ENCODE measurements at regions not wholly inside any gene's neighbourhood (a gene's known extent, or its start where the extent isn't known, plus 50 kb on each side); places are given as distances from the start of the nearest gene placed in this dataset.
"Not testable (repeated sequence)": the region's sequence is repeated elsewhere in the genome, so short reads cannot be mapped to it uniquely, and the experiment has no call there.

GRCh38 chr14:59018978-59019377 is 169.5 kb upstream of the DAAM1 start:
- intact Hi-C loops (cut with DNase I) = no loop called here

GRCh38 chr14:59020382-59020781 is 168.1 kb upstream of the DAAM1 start:
- intact Hi-C loops (cut with DNase I) = no loop called here
- H3K27me3 ChIP-seq = no peaks in the 10 kb centered on the region
- no peaks in the 10 kb centered on the region for H3K4me1 ChIP-seq
- H3K27ac ChIP-seq = no peak overlapping the region
- ATAC-seq = no peak
- peak in 2 of 4 donors; percentile 21 to 35 for DNase-seq
- no peaks in the 10 kb centered on the region for H3K9me3 ChIP-seq
- TF ChIP-seq POLR2A (IDR thresholded peaks at IDR 0.05) = no peak
- TF ChIP-seq CTCF (IDR thresholded peaks at IDR 0.05) = peak in 6 of 7 experiments; percentile 19 to 39 (median 24)
- WGBS, 2 donors = 62 to 67% methylated on average over 1 of the region's 1 CpG
- no peaks in the 10 kb centered on the region for H3K36me3 ChIP-seq (replicated peaks in 1 of 2; ENCODE audit: insufficient read depth in 1 of 2, low read depth in 2 of 2)
- no peak overlapping the region for H3K4me3 ChIP-seq

More at GRCh38 chr14:59018978-59019377, 169.5 kb upstream of the DAAM1 start:
- no peaks in the 10 kb centered on the region for H3K36me3 ChIP-seq (replicated peaks in 1 of 2; ENCODE audit: insufficient read depth in 1 of 2, low read depth in 2 of 2)
- no peak for TF ChIP-seq CTCF (IDR thresholded peaks at IDR 0.05)
- DNase-seq (no peak), ATAC-seq (no peak)
- H3K27me3 ChIP-seq = no peaks in the 10 kb centered on the region
- no peaks in the 10 kb centered on the region for H3K4me1 ChIP-seq
- no peak overlapping the region for H3K4me3 ChIP-seq
- H3K27ac ChIP-seq = no peak overlapping the region
- H3K9me3 ChIP-seq = no peaks in the 10 kb centered on the region
- WGBS, 2 donors = 52 to 72% methylated on average over 2 to 3 of the region's 3 CpGs

GRCh38 chr14:59022144-59022543 is 166.3 kb upstream of the DAAM1 start:
- no peaks in the 10 kb centered on the region for H3K27me3 ChIP-seq
- no peaks in the 10 kb centered on the region for H3K4me1 ChIP-seq
- no peaks in the 10 kb centered on the region for H3K9me3 ChIP-seq
- H3K4me3 ChIP-seq = no peak overlapping the region
- ATAC-seq (no peak), DNase-seq (no peak)
- no peak overlapping the region for H3K27ac ChIP-seq
- TF ChIP-seq POLR2A (IDR thresholded peaks at IDR 0.05) (no peak), CTCF (IDR thresholded peaks at IDR 0.05) (no peak)
- no peaks in the 10 kb centered on the region for H3K36me3 ChIP-seq (replicated peaks in 1 of 2; ENCODE audit: insufficient read depth in 1 of 2, low read depth in 2 of 2)
- intact Hi-C loops (cut with DNase I) = no loop called here
- 46 to 47% methylated on average over 4 of the region's 4 CpGs for WGBS, 2 donors

GRCh38 chr14:59026081-59026480 is 162.4 kb upstream of the DAAM1 start:
- Histone ChIP-seq H3K36me3 (replicated peaks in 1 of 2; ENCODE audit: insufficient read depth in 1 of 2, low read depth in 2 of 2) (no peaks in the 10 kb centered on the region), H3K4me1 (no peaks in the 10 kb centered on the region), H3K9me3 (no peaks in the 10 kb centered on the region), H3K27me3 (no peaks in the 10 kb centered on the region), H3K27ac (no peak overlapping the region), H3K4me3 (no peak overlapping the region)
- TF ChIP-seq POLR2A (IDR thresholded peaks at IDR 0.05) (no peak), CTCF (IDR thresholded peaks at IDR 0.05) (no peak)
- intact Hi-C loops (cut with DNase I) = no loop called here
- WGBS, 2 donors = 75 to 79% methylated on average over 2 of the region's 2 CpGs
- ATAC-seq (no peak), DNase-seq (no peak)

GRCh38 chr14:59026640-59027039 is 161.8 kb upstream of the DAAM1 start:
- H3K4me3 ChIP-seq; H3K9me3 ChIP-seq; H3K27me3 ChIP-seq; ATAC-seq; H3K36me3 ChIP-seq (replicated peaks in 1 of 2; ENCODE audit: insufficient read depth in 1 of 2, low read depth in 2 of 2); intact Hi-C loops (cut with DNase I); H3K4me1 ChIP-seq; H3K27ac ChIP-seq; DNase-seq: not testable (repeated sequence)
- WGBS, 2 donors = 89 to 94% methylated on average over 1 of the region's 1 CpG
